GM08714 (cell line): ENCODE measurements at regions not wholly inside any gene's neighbourhood (a gene's known extent, or its start where the extent isn't known, plus 50 kb on each side); places are given as distances from the start of the nearest gene placed in this dataset.
"Not testable (repeated sequence)": the region's sequence is repeated elsewhere in the genome, so short reads cannot be mapped to it uniquely, and the experiment has no call there.

Source experiments
- H3K4me3 ChIP-seq: fragments of 200-500 bp; sonication (Bioruptor generic); 2 replicates; pipeline ENCODE4 v1.5.1; 2014; ENCODE audit warnings: mild to moderate bottlenecking, low read length, inconsistent platforms
- ZNF274 ChIP-seq: IDR thresholded peaks from 2 replicates; pipeline ENCODE4 v1.6.1; 2012; ENCODE audit warnings: mild to moderate bottlenecking, low read depth, low read length

DNA sequence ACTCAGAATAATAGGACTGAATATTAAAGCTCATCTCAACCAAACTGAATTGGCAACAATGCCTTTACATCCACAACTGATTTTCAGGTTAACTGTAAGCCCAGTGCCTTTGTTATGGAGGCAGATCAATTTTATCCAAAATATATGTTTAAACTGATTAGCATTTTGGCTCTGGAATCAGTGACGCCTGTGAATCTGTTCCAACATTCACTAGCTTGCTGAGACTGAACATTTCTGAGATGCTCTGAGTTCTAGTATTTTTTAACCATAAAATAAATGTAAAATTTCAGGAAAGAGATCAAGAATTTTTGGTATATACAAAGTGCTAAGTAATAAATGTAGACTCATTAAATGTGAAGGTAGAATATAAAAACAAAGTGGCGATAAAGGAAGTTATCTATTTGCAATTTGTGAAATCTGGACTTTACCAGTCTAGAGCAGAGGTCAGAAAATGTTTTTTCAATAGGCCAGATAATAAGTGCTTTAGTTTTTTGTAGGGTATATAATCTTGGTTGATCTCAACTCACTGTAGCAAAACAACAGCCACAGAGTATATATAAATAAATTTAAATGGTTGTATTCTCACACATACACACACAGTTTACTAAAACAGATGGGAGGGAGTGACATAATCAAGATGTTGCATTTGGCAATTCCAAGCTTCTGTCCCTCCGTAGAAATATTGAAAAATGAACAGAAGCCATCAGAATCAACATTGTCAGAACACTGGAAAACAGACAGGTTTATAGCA is 560.3 kb downstream of the ZWINT start:
- TF ChIP-seq ZNF274 = no peak
- no peak overlapping the region for H3K4me3 ChIP-seq

DNA sequence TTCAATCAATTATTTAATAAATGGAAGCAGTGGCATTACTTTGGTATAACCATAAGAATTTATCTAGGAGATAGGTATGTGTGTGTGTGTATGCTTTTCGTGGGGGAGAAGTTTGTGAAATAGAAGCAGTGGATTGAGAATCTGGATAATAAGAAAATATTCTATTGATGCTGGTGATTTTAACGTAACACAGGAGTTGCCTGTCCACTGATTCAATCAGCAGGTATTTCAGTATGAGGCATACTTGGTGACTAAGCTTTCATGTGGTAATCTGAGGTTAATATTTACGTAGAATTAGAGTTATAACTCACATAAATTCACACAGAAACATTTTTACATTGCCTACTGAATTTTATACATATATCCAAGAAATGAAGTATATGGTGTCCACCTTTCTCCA is 568.0 kb downstream of the ZWINT start:
- TF ChIP-seq ZNF274 = no peak
- H3K4me3 ChIP-seq = no peak overlapping the region

DNA sequence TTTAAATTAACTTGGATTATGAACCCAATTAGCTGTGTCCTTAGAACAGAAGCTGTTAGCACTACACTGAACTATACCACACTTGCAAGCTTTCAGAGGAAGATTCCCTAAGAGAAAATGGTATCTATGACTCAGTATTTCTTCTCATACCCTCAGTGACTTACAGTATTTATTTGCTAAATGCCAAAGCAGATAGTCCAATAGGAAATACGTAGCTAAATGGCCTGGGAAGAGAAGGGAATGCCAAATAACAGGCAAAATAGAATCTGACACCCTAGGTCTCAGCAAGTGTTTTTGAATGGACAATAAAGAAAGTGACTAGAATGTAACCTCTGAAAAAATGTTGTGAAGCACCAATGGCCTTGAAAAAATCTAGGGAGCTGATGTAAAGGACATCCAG is 570.8 kb downstream of the ZWINT start:
- H3K4me3 ChIP-seq = not testable (repeated sequence)

DNA sequence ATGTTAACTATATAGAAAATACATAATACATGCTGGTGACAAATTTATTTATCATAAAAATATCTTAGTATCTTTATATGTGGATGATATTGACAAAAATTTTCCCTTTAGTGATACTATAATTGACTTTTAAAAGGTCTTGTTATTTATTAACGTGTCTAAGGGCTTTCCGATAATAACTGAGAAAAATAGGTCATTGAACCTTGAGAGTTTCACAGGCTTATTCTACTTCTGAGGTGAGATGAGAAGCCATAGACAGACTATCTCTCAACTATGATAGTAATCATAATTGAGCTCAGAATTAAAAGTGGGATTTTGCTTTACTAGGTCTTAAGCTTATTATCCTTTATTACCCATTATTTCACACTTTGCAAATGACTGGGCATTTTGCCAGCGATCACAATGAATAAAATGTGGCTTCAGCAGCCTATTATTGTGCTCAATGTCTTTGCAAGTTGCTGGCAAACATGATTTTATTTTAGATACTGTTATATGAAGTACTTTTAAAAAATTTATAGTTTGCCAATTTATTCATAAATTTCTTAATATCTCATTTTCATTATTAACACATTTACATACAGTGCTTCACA is 574.5 kb downstream of the ZWINT start:
- no peak for TF ChIP-seq ZNF274
- no peak overlapping the region for H3K4me3 ChIP-seq

DNA sequence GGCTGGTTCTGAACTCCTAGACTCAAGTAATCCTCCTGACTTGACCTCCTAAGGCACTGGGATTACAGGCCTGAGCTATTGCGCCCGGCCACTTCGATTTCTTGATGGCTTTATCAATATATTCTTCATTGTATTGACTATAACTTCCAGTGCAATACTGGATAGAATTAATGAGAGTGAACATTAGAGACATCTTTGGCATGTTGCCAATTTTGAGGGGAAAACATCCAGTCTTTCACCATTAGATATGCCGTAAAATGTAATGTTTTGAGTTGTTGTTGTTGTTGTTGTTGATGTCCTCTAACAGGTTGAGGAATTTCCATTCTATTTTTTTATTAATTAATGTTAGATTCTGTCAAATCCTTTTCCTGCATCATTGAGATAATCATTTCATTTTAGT is 578.9 kb downstream of the ZWINT start:
- H3K4me3 ChIP-seq = no peak overlapping the region

DNA sequence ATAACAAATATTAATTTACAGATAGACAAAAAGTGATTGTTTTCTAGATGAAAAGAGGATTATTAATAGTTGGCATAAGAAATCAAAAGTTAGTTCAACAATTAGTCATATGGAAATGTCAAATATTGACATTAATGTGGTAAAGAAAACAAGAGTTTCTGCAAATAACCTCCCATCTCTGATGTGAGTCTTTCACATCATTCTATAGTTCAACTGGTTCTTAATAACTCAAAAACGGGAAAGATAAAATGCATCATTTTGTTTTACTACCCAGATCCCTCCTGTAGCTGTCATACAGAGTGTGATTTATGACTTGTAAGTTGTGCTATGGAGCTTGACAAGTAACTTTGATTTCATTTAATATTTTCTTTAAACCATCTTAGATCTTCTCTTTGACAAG is 594.8 kb downstream of the ZWINT start:
- H3K4me3 ChIP-seq = no peak overlapping the region
- TF ChIP-seq ZNF274 = no peak

More for the DNA sequence above, 578.9 kb downstream of the ZWINT start:
- TF ChIP-seq ZNF274 = no peak

DNA sequence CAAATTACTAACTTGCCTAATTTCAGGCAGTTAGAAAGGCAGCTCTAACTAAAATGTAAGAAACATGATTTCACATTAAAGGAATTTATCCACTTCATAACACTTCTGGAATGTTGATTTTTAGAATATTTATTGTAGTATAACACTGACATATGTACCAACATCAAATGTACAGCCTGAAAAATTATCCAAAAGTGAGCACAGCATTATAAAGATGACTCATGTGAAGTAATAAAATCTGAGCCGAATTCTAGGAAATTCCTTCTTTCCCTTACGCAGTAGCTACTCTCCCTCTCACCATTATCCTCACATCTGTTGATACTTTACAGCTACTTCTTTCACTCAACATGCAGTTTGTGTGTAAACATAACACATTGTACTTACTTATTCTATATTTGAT is 610.6 kb downstream of the ZWINT start:
- no peak overlapping the region for H3K4me3 ChIP-seq
- TF ChIP-seq ZNF274 = no peak

DNA sequence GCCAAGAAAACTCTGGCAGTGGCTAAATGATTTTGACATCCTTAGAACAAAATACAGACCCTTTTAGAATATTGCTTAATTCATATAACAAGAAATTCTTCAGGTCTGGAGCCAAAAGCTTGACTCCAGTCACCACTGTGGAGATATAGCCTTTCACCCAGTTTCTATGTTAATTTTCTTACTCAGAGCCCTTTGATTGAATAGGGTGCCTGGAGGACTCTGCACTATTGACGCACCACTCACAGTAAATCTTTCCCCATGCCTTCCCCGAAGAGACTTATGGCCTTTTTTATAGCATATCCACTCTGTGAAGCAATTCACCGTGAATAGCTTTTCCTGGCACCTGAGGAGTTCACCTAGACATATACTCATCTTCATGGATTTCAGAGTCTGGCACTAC is 613.8 kb downstream of the ZWINT start:
- H3K4me3 ChIP-seq = no peak overlapping the region
- TF ChIP-seq ZNF274 = no peak

DNA sequence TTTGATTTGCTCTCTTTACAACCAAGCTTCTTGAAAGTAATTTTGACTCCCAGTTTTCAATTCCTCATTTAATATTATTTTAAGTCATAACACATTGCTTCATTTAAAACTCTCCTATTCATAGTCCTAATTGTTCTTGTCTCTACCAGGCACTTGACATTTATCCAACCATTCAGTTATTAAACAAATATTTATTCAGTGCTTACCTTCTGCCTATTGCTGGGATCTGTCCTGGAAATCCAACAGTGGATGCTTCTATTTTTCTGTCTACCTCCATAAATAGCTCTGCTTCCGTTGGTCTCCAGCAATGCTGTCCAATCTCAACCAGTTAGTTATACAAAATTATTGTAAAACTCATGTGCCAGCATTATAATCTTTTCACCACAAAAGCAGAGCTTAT is 615.1 kb downstream of the ZWINT start:
- TF ChIP-seq ZNF274 = no peak
- no peak overlapping the region for H3K4me3 ChIP-seq

DNA sequence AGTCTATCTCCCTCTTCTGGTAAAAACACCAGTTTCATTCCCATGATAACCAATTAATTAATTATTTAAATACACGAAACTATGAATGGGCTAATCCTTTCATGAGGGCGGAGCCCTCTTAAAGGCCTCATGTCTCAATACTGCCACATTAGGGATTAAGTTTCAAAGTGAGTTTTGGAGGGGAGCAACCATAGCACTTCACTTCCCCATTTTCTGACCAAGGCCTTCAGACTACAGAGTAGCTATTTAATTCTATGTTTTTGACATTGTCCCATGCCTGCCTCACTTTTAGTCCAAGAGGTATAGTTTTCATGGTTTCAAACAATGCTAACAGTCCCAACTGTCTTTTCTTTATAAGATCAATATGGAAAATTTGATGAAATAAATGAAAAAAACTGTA is 618.6 kb downstream of the ZWINT start:
- TF ChIP-seq ZNF274 = no peak
- no peak overlapping the region for H3K4me3 ChIP-seq

DNA sequence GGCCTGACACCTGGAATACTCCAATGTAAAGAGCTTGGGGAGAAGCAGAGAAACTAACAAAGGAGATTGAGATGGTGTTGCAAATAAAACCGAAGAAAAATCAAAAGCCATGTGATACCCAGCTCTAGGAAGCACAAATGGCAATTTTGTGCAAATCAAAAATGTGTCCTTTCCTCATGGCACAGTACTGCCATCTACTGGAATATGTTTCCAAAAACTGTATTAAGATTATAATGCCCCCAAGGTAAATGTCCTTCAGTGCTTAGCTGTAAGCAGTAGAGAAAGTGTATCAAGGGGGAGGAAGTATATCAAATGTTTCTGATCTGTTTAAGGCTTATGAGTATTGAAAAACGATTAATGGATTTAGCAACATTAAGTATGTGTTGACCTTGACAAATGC is 620.3 kb downstream of the ZWINT start:
- not testable (repeated sequence) for H3K4me3 ChIP-seq

DNA sequence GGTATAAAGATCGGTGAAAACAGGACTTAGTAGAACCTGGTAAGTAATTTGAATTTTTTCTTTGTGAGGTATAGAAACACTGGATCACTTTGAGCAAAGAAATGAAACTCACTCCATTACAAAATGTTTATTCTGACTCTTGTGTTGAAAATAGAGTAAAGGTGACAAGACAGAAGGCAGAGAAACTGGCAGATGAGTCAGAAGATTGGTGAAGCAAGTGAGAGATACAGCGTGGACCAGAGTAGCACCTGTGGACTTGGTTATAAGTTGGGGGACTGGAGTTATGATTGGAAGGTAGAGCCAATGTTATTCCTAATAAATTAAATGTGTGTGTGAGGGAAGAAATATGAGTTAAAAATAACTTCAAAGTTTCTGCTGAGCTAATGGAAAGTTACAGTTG is 620.9 kb downstream of the ZWINT start:
- no peak overlapping the region for H3K4me3 ChIP-seq
- TF ChIP-seq ZNF274 = no peak

DNA sequence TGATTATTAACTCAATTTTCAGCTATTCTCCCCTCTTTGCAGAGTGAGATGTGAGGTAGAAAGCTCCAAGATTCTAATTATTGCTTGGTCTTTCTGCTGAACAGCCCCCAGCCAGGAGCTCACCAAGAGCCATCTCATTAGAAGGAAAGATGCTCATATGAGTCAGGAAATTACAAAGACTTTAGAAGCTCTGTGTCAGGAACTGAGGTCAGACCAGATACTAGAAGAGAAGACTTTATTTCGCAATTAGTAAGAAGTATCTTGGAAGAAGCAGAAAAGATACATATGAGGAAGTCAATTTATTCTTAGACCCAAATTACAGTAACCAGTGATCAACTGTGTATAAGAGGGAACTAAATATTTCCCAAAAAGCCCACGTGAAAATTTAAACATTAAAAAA is 626.9 kb downstream of the ZWINT start:
- no peak overlapping the region for H3K4me3 ChIP-seq
- no peak for TF ChIP-seq ZNF274

DNA sequence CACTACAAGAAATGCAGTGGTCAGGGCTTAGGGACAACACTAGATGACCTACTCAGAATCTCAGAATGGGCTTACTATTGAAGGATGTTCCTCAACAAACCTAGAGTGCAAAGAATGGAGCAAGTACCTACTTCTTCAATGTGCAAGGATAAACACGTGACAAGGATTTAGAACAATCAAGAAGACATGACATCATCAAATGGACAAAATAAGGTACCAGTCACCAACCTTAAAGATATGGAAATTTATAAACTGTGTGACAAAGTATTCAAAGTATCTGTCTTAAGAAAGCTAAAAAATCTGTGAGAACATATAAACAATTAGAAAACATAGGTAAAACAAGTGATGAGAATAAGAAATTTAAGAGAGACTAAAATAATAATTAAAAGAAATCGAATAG is 656.1 kb downstream of the ZWINT start:
- TF ChIP-seq ZNF274 = no peak
- H3K4me3 ChIP-seq = no peak overlapping the region

DNA sequence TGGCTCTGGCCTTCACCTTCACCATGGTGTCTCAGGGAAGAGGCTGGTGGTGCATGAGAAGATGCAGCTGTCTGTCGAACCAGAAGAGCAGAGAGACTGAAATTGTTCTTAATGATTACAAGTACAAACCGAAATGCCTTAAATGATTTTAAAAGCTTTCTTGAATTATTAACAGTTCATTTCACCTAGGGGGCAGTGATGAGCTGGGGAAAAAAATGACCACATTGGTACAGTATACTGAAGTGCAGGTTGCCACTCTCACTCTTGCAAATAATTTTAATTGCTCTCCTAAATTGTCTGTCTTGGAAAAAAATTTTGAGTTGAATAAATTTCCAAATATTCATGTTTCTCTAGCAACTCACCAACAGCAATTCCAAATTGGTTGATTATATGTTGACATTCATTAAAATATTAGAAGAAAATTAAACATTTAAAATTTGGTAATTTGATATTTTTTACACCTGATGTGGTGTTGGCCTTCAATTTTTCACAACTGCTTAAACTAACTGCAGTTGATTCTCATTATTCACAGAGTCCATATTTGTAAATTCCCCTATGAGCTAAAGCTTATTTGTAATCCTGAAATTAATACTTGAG is 692.6 kb downstream of the ZWINT start:
- H3K4me3 ChIP-seq = no peak overlapping the region
- no peak for TF ChIP-seq ZNF274
